ENCODE measurements at regions not wholly inside any gene's neighbourhood (a gene's known extent, or its start where the extent isn't known, plus 50 kb on each side); places are given as distances from the start of the nearest gene placed in this dataset.

- TF ChIP-seq POLR2A (IDR thresholded peaks at IDR 0.05) (no peak), CTCF (IDR thresholded peaks at IDR 0.05) (no peak), EP300 (IDR thresholded peaks at IDR 0.05) (no peak)
Observed at GRCh38 chr10:107436568-107436967, 272.1 kb upstream of the SORCS1 start.
